ENCODE measurements at regions not wholly inside any gene's neighbourhood (a gene's known extent, or its start where the extent isn't known, plus 50 kb on each side); places are given as distances from the start of the nearest gene placed in this dataset.

DNA sequence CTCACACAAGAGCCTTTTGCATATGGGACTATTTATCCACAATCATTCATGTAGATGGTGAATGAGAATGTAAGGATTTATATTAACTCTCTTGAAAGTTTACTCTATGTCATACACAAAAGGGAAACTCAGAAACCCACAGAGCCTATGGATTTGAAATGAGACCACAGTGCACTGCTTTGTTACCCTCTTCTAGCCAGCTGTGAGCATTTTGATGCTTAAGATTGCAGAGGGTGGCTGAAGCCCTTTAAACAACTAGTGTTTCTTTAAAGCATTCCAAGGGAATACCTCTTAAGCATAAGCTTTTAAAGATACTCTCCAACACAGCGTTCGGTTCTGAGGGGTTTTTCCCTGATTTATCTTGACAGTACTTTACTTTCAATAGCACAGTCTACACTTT, 113.9 kb downstream of the NKX6-1 start:
- Histone ChIP-seq H2BK5ac (ENCODE audit: low read depth, low read length, poor library complexity, severe bottlenecking) (no peak overlapping the region), H3K27ac (ENCODE audit: insufficient read depth, low read length) (no peak overlapping the region), H2BK120ac (ENCODE audit: low read depth, low read length) (no peak overlapping the region), H2BK20ac (ENCODE audit: low read depth, low read length) (no peak overlapping the region), H3K4me1 (ENCODE audit: control insufficient read depth, insufficient read depth, low read length) (no peaks in the 10 kb centered on the region), H3K4me2 (ENCODE audit: low read depth, low read length) (no peak overlapping the region), H2BK15ac (ENCODE audit: low read depth, low read length) (no peak overlapping the region), H2AFZ (replicated peaks; ENCODE audit: low read length, poor library complexity) (no peak overlapping the region), H3K79me1 (ENCODE audit: low read depth in 1 of 2, low read length in 2 of 2) (no peaks in the 10 kb centered on the region), H4K8ac (ENCODE audit: low read depth in 2 of 2, low read length in 2 of 2) (no peak overlapping the region), H4K20me1 (ENCODE audit: insufficient read depth, low read length) (no peaks in the 10 kb centered on the region), H3K36me3 (ENCODE audit: control insufficient read depth, insufficient read depth, low read length) (no peaks in the 10 kb centered on the region), H4K91ac (ENCODE audit: insufficient read depth, low read depth, low read length) (no peak overlapping the region), H3K4ac (ENCODE audit: low read depth, low read length) (no peak overlapping the region), H3K18ac (ENCODE audit: low read depth, low read length) (no peak overlapping the region), H2AK9ac (replicated peaks; ENCODE audit: low read depth, low read length, poor library complexity) (no peak overlapping the region), H3K4me3 (ENCODE audit: insufficient read depth, low read depth, low read length) (no peak overlapping the region), H3K56ac (ENCODE audit: extremely low read depth, insufficient read depth, low read length) (no peak overlapping the region), H3K9ac (ENCODE audit: low read depth, low read length) (no peak overlapping the region), H3K27me3 (ENCODE audit: control insufficient read depth, insufficient read depth, low read length) (no peaks in the 10 kb centered on the region), H3K14ac (replicated peaks; ENCODE audit: low read depth, low read length) (no peak overlapping the region), H4K5ac (ENCODE audit: low read depth, low read length) (no peak overlapping the region), H3K9me3 (ENCODE audit: control insufficient read depth, insufficient read depth, low read length) (no peaks in the 10 kb centered on the region), H3K9me1 (ENCODE audit: insufficient read depth, low read length) (no peaks in the 10 kb centered on the region), H3K23ac (ENCODE audit: low read depth, low read length) (no peak overlapping the region), H2AK5ac (ENCODE audit: low read depth, low read length) (no peak overlapping the region)
- no peak for ATAC-seq (ENCODE audit: low read depth)
- TF ChIP-seq MXI1 (IDR thresholded peaks at IDR 0.05; ENCODE audit: borderline replicate concordance, low read depth, low read length) (no peak), RAD21 (IDR thresholded peaks at IDR 0.05; ENCODE audit: low read length) (no peak), NFE2L2 (IDR thresholded peaks at IDR 0.05; ENCODE audit: low read depth, low read length) (no peak)
- no peak for DNase-seq
- WGBS, 2 experiments (ENCODE audit: extremely low coverage in 2 of 2, insufficient read length in 1 of 2) = no CpG with 5 or more reads among the region's 2 CpGs
- intact Hi-C loops (cut with micrococcal nuclease) = no loop called here
- dilution Hi-C loops (cut with HindIII; ENCODE audit: low sequenced_read_pairs, unreplicated experiment) = no loop called here
- in situ Hi-C loops (cut with MboI; ENCODE audit: low sequenced_read_pairs) = no loop called here
- ChIA-PET CTCF (no interaction called here), POLR2A (ENCODE audit: unreplicated experiment) (no interaction called here)
- no TSS peak for BruUV-seq (replicated peaks)

All from IMR-90 (cell line).